T-helper 17 cell (primary cell): ENCODE measurements at regions not wholly inside any gene's neighbourhood (a gene's known extent, or its start where the extent isn't known, plus 50 kb on each side); places are given as distances from the start of the nearest gene placed in this dataset.
A peak's percentile ranks its signal among the peaks of the same experiment; 100 is the strongest.

Experiments used
- ATAC-seq: fragments of 150-1000 bp; cut with Tn5 transposase; 2 replicates; pipeline ENCODE4 v1.10.0; 2021; ENCODE audit warnings: mild to moderate bottlenecking, moderate library complexity
- DNase-seq, 3 donors: peaks; one replicate each; pipeline versions ENCODE4 v3.0.0 to v3.0.0-alpha.2; 2020 to 2021
- H3K9me3 ChIP-seq: one replicate; pipeline ENCODE4 v1.7.0; 2013; ENCODE audit warnings: low read length, mild to moderate bottlenecking; ENCODE audit not compliant: control insufficient read depth, poor library complexity, severe bottlenecking
- H3K27ac Mint-ChIP-seq: one replicate; pipeline ENCODE4 v1.8.0; 2022; ENCODE audit warnings: mild to moderate bottlenecking, moderate library complexity, mixed read lengths
- H3K27me3 Mint-ChIP-seq: one replicate; pipeline ENCODE4 v1.8.0; 2022; ENCODE audit warnings: mixed read lengths
- H3K36me3 Mint-ChIP-seq: one replicate; pipeline ENCODE4 v1.8.0; 2022; ENCODE audit warnings: low read depth, mixed read lengths
- H3K4me1 Mint-ChIP-seq: one replicate; pipeline ENCODE4 v1.8.0; 2022; ENCODE audit warnings: mild to moderate bottlenecking, mixed read lengths
- H3K4me3 Mint-ChIP-seq: one replicate; pipeline ENCODE4 v1.8.0; 2022; ENCODE audit warnings: mild to moderate bottlenecking, moderate library complexity, mixed read lengths

- peaks cover 26% of the 10 kb centered on the region for H3K27me3 Mint-ChIP-seq
- H3K27ac Mint-ChIP-seq, result no peak overlapping the region
- ATAC-seq (no peak), DNase-seq (peak in 1 of 3 donors; percentile 6)
- no peak overlapping the region for H3K4me3 Mint-ChIP-seq
- H3K9me3 ChIP-seq, result no peaks in the 10 kb centered on the region
- H3K36me3 Mint-ChIP-seq, result peaks cover 2% of the 10 kb centered on the region
- H3K4me1 Mint-ChIP-seq, result peaks cover 6% of the 10 kb centered on the region
Observed at GRCh38 chr10:42984761-42985325, 92.0 kb upstream of the RET start.

- no peak for DNase-seq
- H3K27ac Mint-ChIP-seq, result no peak overlapping the region
- H3K36me3 Mint-ChIP-seq, result peaks cover 2% of the 10 kb centered on the region
- ATAC-seq, result no peak
- H3K27me3 Mint-ChIP-seq, result peaks cover 26% of the 10 kb centered on the region
- H3K4me3 Mint-ChIP-seq, result no peak overlapping the region
- H3K9me3 ChIP-seq, result no peaks in the 10 kb centered on the region
- peaks cover 6% of the 10 kb centered on the region for H3K4me1 Mint-ChIP-seq
Observed at GRCh38 chr10:42985436-42986316, 91.2 kb upstream of the RET start.

GRCh38 chr10:42986633-42987032, 90.2 kb upstream of the RET start:
- no peak overlapping the region for H3K4me3 Mint-ChIP-seq
- H3K4me1 Mint-ChIP-seq, result peaks cover 6% of the 10 kb centered on the region
- no peak for DNase-seq
- no peak overlapping the region for H3K27ac Mint-ChIP-seq
- no peaks in the 10 kb centered on the region for H3K9me3 ChIP-seq
- peaks cover 2% of the 10 kb centered on the region for H3K36me3 Mint-ChIP-seq
- ATAC-seq, result no peak
- H3K27me3 Mint-ChIP-seq, result peaks cover 26% of the 10 kb centered on the region

DNA sequence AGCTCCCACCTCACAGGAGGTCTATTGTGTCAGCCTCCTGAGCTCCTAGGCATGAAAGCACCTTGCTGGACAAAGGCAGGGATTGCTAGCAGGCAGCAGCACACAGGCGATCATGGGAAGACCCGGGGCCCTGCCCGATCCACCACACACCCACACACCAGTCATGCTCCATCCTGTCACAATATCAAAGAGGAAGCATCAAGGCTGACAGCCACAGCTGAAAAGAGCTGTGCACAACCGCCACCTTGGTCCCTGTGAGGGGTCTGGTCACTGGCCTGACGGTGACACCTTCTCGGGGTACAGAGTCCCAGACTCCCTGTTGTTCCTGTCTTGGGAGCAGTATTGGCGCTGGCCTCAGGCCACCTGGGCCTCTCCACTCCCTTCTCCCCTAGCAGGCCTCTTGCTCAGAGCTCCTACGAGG, 89.7 kb upstream of the RET start:
- no peaks in the 10 kb centered on the region for H3K9me3 ChIP-seq
- H3K4me1 Mint-ChIP-seq, result peaks cover 6% of the 10 kb centered on the region
- no peak overlapping the region for H3K4me3 Mint-ChIP-seq
- ATAC-seq (no peak), DNase-seq (no peak)
- peaks cover 2% of the 10 kb centered on the region for H3K36me3 Mint-ChIP-seq
- H3K27ac Mint-ChIP-seq, result no peak overlapping the region
- peaks cover 26% of the 10 kb centered on the region for H3K27me3 Mint-ChIP-seq

GRCh38 chr10:42987575-42987974, 89.3 kb upstream of the RET start:
- Mint-ChIP-seq H3K27me3 (peaks cover 26% of the 10 kb centered on the region), H3K4me1 (peaks cover 6% of the 10 kb centered on the region), H3K4me3 (no peak overlapping the region), H3K36me3 (peaks cover 2% of the 10 kb centered on the region), H3K27ac (no peak overlapping the region)
- DNase-seq (no peak), ATAC-seq (no peak)
- H3K9me3 ChIP-seq, result no peaks in the 10 kb centered on the region

DNA sequence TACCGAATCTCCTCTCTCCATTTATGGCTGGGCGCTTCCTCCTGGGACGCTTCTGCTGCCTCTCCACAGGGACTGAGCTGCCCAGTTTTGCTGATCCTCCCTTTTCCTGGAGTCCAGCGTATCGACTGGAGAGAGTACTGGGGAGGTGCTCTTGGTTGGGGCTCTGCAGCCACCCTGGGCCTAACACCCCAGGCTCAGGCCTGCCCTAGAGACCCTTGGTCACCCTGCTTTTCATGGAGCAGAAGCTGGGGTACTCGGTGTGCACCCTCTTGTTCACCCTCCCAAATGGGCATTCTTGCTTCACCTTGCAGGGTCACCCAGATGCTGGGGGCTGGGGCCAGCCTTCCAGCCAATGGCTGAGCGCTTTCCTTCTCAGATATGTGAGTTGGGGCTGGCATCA, 88.8 kb upstream of the RET start:
- no peak overlapping the region for H3K4me3 Mint-ChIP-seq
- DNase-seq, result no peak
- H3K27ac Mint-ChIP-seq, result no peak overlapping the region
- peaks cover 26% of the 10 kb centered on the region for H3K27me3 Mint-ChIP-seq
- no peak for ATAC-seq
- peaks cover 2% of the 10 kb centered on the region for H3K36me3 Mint-ChIP-seq
- peaks cover 5% of the 10 kb centered on the region for H3K4me1 Mint-ChIP-seq
- no peaks in the 10 kb centered on the region for H3K9me3 ChIP-seq

DNA sequence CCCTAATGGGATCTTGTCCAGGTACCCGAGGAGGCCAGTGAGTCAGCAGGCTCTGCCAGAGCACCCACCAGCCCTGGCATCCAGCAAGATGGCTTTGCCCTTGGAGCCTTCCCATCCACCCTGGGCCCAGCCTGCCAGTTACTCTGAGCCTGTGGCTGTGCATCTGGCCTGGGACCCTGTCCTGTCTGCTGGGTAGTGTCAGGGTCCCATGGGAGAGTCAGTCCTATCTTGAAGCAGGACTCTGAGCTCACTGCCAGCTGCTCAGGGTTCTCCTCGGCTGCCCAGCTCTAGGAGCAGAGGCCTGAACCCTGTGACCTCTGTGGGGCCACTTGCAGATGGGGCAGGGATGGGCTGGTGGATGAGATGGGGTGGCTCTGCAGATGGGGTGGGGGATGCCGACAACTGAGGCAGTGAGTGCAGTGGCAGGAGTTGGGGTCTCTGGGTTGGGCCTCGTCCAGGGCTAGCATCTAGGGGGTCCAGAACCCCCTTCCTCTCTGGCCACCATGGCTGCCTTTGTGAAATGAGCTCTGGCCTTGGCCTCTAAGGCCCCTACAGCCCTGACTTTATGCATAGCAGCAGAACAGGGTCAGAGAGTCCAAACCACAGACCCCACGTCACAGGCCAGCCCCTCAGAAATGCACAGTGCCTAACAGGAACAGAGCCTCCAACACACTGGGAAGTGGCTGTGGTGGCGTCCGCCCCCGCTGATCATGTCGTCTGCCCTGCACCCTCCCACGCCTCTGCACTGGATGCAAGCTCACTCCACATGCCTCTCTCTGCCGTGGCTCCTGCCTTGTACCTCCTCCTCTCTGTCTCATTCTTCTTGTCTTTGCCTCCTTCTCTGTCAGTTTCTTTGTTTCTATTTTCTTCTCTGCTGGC, 88.1 kb upstream of the RET start:
- H3K4me3 Mint-ChIP-seq, result no peak overlapping the region
- H3K9me3 ChIP-seq, result no peaks in the 10 kb centered on the region
- peak overlapping the region; percentile 68 for H3K27ac Mint-ChIP-seq
- ATAC-seq (no peak), DNase-seq (no peak)
- H3K4me1 Mint-ChIP-seq, result peaks cover 4% of the 10 kb centered on the region
- peaks cover 26% of the 10 kb centered on the region for H3K27me3 Mint-ChIP-seq
- H3K36me3 Mint-ChIP-seq, result peaks cover 2% of the 10 kb centered on the region

DNA sequence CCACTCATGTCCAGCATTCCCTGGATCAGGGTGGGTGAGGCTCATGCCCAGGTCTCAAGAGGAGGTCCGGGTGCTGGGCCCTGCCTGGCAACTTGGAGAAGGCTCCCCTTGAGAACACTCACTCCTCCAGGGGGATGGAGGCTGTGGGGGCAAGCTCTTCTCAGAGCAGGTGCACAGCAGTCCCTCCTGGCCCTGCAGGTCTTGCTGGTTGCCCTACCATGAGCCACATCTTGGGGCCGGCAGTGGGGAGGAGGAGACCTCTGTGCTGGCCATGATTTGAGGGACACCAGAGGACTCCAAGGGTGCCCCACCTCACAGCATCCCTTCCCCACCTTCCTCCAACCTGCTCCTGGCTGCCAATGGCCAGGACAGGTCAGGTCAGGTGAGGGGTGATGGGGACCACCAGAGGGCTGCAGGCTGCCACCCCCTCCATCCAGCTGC, 87.4 kb upstream of the RET start:
- no peaks in the 10 kb centered on the region for H3K9me3 ChIP-seq
- peaks cover 2% of the 10 kb centered on the region for H3K36me3 Mint-ChIP-seq
- peaks cover 4% of the 10 kb centered on the region for H3K4me1 Mint-ChIP-seq
- no peak overlapping the region for H3K4me3 Mint-ChIP-seq
- ATAC-seq (no peak), DNase-seq (no peak)
- peak overlapping the region; percentile 68 for H3K27ac Mint-ChIP-seq
- peaks cover 26% of the 10 kb centered on the region for H3K27me3 Mint-ChIP-seq

DNA sequence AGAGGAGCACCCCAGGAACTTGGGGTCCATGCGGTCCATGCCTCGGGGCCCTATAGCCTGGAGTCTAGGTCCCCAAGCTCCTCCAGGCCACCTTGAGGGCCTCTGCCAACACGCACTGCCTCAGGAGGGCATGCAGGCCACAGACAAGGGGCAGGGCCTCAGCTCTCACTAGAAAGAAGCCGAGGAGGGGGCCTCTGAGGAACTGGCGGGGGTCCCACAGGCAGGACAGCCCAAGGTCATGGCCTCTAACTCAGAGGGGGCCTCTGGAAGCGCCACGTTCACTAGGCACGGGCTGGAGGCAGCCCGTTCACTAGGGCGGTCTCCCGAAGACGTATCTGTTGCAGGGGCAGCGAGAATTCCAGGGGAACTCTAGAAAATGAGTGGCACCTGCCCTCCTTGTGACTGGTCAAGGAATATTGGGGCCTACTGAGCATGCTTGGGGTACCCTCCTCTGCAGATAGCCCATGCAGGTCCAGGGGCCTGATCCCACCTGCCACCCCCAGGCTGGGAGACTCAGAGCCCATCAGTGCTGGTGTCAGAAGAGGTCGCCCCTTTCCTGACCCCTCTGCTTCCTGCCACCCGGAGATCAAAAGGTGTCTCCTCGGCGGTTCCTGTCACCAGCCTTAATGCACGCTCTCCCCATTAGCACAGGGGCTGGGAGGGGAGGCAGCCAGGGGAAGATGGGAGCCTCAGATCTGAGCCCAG, 86.7 kb upstream of the RET start:
- DNase-seq, result no peak
- no peak for ATAC-seq
- H3K27ac Mint-ChIP-seq, result no peak overlapping the region
- peaks cover 4% of the 10 kb centered on the region for H3K4me1 Mint-ChIP-seq
- H3K36me3 Mint-ChIP-seq, result peaks cover 2% of the 10 kb centered on the region
- H3K9me3 ChIP-seq, result no peaks in the 10 kb centered on the region
- peaks cover 23% of the 10 kb centered on the region for H3K27me3 Mint-ChIP-seq
- no peak overlapping the region for H3K4me3 Mint-ChIP-seq

- Mint-ChIP-seq H3K27me3 (peaks cover 22% of the 10 kb centered on the region), H3K4me3 (no peak overlapping the region), H3K4me1 (peaks cover 4% of the 10 kb centered on the region), H3K27ac (no peak overlapping the region), H3K36me3 (peaks cover 2% of the 10 kb centered on the region)
- DNase-seq (no peak), ATAC-seq (no peak)
- no peaks in the 10 kb centered on the region for H3K9me3 ChIP-seq
Observed at GRCh38 chr10:42990721-42991441, 86.0 kb upstream of the RET start.

DNA sequence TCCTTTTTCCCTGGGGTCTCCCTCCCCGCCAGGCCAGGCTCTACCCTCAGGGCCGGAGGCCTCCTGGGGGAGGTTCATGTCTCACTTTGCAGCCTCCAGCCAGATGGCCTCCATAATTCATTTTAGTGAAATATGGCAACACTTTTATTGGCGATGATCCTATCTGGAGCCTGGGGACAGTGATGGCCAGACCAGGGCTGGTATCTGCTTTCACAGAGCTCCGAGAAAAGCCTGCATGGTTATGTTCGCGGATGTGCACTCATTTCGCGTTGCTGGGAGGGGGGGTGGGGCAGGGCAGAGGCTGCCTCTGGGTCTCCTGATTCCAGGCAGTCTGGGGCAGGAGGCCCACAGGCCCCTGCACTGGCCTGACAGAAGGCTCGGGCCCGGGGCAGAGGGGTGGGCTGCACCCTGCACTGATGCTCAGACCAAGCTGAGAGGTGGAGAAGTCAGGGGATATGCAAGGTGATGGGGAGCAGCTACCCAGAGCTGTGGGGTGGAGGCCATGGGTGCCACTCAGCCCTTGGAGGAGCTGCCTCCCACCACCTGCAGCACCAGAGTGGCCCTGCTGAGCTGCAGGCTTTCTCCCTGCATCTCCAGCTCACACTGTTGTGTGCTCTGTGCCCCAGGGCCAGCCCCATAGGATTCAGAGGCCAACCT, 85.3 kb upstream of the RET start:
- Mint-ChIP-seq H3K27me3 (peaks cover 20% of the 10 kb centered on the region), H3K4me3 (no peak overlapping the region), H3K27ac (no peak overlapping the region), H3K36me3 (peaks cover 2% of the 10 kb centered on the region), H3K4me1 (peaks cover 6% of the 10 kb centered on the region)
- no peaks in the 10 kb centered on the region for H3K9me3 ChIP-seq
- no peak for DNase-seq
- ATAC-seq, result no peak
